Embryonic facial prominence (tissue), 1 donor: ENCODE measurements at regions not wholly inside any gene's neighbourhood (a gene's known extent, or its start where the extent isn't known, plus 50 kb on each side); places are given as distances from the start of the nearest gene placed in this dataset.

Source experiments
- DNase-seq: peaks from one replicate; pipeline ENCODE4 v3.0.0-alpha.2; 2016; ENCODE audit errors: extremely low spot score

DNA sequence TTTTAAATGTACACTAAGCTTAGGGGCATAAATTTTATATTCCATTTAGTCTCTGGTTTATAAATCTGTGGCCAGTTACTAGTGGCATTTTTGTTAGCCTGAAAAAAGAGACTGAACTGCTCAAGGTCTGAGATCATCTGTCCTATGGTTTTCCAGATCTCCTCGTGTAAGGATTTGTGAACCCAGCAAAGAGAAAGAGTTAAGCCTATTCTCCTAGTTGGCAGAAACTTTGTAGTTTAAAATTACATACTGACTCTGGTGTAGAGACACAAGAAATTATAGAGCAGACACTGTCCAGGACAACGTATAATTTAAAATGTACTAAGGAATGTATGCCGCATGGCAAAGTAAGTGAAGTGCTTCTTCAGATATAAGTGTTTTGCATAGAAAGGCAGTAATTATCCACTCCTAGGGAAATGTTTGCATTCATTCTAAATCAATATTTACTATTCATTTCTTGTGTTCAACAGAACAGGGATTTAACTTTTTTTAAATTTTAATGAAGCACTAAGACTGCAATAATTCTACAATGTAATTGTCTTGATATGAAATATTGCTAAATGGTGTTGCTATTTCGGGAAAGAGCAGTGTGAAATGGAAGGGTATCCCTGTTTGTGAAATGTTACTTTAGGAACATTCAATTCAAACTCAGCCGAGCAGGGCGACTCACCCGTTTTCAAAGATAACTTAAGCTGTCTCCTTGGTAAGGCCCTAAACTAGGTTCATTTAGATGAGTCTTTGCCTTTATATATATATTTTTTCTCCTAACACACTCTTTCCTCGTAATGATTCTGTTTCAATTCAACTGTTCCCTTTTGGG is 508.4 kb upstream of the ZEB2 start:
- no peak for DNase-seq

DNA sequence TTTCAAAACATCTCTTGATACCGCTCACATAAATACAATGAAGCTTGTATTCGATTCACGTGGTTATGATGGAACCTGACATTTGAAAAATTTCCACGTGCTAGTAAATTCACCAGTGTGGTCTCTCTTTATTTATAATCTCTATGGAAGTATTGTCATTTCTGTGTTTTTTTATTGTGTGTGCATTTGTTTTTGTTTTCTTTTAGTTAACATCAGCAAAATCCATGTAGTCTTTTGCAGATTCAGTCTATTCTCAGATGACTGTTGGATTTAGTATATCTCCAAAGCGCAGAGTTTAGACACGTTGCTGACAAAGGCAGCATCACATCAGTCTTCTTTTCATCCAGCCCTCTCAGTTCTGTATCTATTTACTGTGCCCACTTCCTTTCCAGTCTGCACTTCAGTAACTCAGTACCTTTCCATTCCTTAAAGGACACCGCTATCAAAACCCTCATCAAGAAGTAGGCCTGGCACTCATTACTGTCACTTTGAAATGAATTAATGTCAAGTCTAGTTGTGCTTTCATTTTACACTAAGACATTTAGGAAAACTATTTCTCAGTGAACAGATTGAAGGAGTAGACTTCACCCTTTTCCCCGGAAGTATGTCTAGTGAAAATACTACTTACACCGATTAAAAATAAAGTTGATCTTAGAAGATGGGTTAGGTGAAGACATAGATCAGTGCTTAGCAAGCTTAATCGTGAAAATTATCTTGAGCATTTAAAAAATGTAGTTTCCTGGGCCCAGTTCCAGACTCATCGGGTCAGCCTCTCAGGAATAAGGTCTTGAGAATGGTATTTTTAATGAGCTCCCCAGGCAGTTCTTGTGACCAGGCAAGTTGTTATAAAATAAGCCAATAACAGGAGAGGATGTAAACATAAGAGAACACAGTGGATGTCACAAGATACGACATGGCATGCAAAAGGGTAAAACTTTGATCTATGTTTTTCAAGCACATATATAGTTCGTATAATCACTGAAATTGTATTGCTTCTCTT is 506.8 kb upstream of the ZEB2 start:
- DNase-seq: no peak

DNA sequence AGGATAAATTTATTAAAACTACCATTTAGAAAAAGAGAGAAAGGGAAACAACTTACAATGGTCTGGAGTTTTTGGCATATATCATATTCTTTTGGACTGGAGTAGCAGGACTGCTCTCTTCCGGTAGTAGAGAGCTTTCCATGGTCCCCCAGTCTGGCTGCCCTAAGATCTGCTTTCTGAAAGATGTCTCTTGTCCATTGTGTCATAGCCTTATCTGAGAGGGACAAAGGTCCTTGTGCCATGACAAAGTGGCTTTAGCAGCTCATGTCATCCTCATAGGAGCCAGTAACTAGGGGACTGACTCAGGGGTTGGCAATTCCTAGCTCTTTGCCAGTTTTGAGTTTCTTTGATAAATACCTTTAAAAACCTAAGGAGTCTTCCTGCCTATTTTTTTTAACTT is 505.5 kb upstream of the ZEB2 start:
- DNase-seq: no peak

DNA sequence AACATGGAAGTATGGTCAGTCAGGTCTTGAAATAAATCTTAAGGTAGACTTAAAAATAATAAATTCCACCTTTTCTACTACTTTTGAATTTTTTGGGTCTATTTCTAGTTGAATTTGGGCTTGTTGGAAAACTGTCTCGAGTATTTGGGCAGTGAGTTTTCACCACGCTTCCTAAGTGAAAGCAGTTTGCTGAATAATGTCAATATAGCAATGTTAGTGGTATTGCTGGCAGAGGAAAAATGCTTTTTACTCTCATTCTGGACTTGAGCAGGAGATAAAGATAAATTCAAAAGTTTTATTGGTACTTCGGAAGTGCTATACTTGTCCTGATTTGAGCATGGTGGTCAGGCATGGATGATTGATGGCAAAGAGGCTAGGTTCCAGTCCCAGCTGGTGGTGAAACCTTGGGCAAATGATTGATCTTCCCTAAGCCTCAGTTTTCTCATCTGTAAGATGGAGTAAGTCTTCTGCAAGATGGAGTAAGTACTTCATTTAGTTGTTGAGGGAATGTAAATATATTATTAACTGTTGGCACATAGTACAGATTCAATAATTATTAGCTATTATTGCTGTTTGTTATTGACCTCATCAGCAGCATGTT is 503.5 kb upstream of the ZEB2 start:
- no peak for DNase-seq

DNA sequence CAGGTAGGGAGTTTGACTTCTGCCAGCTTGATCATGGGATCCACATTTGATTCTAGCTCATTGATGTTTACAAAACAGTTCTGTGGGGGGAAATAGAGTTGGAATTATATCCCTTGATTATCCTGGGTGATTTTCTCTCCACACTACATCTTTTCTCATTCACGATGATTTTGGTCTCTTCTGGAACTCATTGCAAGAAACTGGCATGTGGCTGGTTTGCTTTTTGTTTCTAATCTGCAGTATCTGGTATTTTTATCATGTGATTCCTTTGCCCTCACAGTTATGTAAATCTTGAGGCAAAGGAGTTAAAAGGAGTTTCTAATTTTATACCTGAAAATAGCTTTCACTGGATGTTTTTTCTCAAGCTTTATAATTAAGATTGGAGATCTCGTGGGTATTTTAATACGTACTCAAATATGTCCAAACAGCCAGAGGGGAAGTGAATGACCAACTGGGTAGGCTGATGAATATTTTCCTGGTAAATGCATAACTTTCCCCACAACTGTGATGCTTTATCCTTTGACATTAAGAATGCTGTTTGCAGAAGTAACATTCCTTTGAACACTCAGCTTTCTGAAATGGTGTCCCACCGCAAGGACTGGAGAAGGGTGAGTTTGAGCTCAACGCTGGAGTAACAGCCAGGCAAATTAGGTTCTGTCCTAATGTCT is 502.9 kb upstream of the ZEB2 start:
- DNase-seq: no peak

DNA sequence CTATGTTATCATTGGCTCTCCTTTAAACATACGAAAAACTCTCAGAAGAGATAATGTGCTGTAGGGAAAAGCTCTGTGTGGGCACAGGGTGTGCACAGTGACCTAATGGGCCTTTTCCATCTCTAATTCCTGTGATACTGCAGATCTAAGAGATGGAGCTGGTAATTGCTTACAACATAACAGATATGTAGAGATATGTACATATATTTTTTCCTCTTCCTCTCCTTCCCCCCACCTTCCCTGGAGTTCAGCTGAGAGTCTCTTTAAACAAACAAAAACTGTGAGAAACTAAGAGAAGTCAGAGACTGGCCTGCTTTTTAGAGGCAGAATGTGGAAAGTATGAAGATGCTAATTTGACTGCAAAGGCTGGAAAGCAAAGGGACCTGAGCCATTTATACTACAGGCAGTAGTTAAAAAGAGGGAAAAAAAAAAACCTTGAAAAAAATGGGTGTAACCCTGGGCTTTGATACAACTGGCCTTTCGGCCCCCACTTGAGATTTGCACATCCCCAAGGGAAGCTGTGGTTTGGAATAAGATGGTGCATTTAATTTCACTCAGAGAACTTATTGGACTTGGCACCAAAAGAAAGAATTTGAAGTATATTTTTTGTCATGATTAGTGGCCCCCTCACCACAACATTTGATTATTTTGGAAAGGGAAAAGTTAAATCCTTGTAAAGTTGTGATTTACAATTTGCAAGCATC is 502.2 kb upstream of the ZEB2 start:
- no peak for DNase-seq

DNA sequence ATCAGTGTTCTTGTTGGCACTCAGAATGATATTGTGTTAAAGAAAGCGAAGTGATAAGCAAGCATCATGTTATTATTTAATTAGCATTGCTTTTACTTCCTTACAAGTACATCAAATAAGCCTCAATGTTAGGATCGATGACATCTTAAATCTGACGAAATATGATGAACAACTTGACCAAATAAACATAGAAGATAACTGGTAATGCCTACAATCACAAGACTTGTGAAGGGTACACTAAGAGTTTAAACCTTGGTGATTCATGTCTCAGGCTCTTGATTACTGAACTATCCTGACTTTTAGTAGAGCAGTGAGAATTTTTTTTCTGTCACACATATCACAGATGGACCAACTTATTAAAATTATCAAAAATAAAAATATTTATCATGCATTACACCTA is 500.8 kb upstream of the ZEB2 start:
- DNase-seq: no peak

DNA sequence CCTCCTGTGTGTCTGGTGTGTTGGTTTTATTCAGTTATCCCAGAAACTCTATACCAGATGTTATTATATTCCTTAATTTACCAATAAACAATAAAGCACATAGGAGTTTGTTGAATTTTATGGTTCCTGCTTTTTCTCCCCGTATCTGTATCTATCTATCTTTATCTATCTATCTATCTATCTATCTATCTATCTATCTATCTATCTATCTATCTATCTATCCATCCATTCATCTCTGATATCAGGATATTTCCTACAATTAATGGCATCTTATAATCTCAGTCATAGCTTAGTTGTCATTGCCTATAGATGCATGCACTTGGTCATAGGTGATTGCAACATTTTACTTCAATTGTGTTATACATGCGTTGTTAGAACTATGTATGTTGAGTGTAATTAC is 500.2 kb upstream of the ZEB2 start:
- no peak for DNase-seq

DNA sequence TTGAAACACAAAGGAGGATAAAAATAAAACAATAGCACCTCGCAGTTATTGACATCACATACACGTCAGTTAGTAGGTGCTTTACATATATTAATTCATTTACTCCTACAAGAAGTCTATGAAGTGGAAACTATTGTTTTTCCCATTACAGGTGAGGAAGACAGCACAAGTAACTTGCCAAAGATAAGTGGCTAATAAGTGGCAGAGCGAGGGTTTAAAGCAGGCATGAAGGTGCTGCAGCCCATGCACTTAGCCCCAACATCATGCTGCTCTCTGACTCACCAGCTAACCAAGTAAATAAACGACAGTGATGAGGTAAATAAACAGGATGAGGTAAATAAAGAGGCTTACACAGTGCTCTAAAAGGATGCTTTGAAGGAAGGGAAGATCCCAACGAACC is 498.6 kb upstream of the ZEB2 start:
- no peak for DNase-seq

DNA sequence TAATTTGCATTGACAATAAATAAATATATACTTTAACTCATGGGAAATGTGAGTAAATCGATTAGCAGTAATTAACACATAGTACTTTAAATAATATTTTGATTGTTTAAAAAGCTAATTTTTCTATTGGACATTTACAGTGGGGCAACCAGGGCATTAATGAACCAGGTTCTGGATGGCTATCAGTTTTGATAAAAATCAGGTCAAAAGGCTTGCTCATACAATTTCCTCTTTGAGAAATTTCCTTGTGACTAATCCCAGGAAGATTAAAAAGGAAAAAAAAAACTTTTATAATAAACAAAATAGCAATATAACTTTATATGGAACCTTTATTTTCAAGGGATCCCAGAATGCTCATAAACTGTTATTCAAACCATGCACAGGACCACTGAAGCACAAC is 497.2 kb upstream of the ZEB2 start:
- no peak for DNase-seq

DNA sequence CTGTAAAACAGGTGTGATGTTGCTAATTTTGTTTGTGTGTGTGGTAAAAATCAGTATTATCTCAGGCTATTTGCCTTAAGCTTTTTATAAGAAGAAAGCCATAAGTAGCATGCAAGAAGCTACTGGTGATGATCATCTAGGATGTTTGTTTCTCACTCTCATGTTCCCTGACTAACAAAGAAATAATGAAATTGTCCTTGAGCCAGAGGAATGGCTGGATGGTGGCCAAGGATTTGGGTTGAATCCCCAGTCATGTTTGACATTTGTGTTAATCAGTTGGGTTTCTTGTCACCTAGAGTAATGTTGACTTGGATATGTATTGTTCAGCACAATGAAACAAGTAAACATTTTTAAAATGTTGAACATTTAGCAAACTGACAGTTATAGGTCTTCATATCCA is 496.8 kb upstream of the ZEB2 start:
- no peak for DNase-seq

DNA sequence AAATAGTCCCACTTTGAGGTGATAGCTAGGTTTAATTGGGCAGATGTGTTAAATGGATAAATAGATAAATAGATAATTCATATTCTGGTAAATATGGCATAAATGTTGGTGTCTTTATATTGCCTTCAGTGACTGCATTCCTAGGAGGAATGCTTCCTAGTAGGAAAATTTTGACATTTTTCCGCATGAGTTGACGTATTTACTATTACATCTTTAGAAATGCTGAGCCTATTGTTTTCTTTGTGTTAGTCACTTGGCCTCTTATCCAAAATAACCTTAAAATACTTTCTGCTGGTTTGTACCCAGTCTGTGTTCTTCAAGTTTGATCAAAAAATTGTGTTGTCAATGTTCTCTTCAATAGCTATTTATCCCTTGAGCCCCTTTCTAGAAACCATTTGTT is 495.6 kb upstream of the ZEB2 start:
- DNase-seq: no peak

DNA sequence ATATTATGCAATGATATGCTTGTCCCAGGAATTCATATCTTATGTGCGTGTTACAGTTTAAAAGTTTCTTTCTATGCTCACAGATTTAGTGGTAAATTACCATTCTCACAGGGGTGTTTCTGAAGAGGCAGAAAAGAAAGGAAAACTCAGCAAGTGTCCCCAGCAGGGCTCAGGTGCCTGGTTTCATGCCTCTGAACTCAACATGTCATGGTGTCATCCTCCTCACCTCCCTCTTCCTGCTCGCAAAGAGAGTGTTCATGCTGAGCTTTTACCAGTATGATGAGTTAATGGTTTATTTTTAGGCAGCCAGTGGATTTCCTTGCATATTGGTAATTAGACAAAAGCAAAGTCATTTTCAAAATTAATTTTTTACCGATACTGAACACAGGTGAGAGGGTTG is 492.9 kb upstream of the ZEB2 start:
- DNase-seq: no peak

DNA sequence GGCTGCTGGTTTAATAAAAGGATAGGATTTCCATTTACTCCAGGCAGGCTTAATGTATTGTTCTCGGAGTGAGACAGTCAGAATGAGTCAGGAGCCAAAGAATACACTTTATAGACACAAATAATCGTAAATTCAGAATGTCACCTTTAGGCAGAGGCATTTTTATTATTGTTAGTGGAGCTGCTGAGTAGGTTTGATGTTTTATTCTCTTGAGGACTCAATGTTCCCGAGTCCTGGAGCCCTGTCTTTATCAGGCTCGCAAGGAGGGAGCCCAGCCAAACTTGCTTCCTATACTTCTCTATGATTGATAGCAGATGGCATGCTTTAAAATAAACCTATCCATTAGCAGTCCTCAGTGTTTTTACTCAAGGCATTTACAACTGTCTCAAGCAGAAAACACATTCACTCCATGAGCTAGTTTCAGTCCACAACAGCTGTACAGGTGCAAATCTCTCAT is 492.3 kb upstream of the ZEB2 start:
- no peak for DNase-seq

DNA sequence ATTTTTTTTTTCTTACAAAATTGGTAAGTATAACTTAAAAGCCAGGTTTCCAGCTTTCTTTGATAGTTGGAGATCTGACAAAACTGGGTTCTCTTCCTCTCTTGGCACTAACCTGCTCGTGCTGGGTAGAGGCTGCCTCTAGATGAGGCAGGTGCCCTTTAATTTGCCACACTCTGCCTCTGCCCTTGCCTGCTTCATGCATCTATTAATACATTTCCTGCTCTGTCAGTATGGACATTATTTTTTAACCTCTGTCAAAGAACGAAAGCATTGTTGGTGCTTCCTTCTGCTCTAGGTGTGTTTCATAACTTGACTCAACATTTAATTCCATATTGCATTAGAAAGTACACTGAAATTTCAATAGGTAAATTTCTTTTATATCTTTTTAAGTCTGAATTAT is 490.7 kb upstream of the ZEB2 start:
- no peak for DNase-seq

DNA sequence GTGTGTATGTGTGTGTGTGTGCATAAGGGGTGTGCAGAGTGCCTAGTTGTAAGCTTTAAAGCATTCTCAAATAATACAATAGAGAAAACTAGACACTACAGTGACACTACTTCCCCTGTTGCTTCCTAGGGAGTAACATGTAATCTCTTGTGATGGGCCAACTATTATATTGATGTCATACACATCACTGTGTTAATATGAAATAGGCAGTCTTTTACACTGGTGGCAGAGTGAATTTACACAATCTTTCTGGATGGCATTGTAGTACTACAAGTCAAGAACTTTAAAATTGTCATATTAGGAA is 488.0 kb upstream of the ZEB2 start:
- no peak for DNase-seq

DNA sequence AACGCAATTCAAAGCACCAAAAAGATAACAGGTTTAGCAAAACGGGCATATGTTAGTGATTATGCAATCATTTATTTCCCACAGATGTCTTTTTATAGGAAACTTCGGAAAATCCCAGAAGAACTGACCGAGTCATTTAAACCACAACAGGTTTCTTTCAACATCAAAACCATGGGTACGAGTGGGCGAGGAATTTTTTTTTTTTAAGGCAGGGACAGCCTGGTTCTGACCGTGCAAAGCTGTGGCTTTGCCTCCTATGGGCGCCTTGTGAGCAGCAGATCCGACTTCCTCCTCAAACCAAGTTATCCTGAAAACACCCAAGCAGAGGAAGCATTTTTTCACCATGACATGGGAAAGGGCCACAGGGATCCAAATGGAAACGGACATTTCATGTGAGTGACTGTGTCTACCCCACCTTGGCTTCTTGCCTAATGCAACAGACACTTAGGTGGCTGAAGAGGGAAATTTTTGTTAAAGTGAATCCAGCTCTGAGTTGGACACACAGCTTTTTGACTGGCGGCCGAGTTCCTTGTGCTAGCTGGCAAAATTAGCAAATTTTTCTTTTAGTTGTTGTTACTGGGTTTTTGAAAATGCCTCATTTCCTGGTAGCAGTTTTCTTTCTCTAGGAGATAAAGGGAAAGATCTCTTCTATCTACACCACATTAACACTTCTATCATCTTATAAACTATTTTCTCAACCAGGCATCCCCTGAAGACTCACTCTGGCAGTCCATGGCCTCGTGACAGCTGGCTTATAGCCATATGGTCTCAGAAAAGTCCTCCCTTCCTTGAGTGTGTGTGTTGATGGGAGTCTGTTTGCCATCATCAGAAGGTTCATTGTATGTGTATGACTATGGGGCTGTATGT is 487.4 kb upstream of the ZEB2 start:
- DNase-seq: no peak

DNA sequence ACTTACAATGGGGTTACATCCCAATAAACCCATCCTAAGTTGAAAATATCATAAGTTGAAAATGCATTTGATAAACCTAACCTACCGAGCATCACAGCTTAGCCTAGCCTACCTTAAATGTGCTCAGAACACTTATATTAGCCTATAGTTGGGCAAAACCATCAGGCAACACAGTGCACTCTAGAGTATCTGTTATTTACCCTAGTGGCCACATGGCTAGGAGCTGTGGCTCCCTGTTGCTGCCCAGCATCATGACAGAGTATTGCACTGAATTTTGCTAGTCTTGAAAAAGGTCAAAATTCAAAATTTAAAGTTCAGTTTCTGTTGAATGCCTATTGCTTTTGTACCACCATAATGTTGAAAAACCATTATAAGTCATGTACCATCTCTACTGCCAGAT is 482.7 kb upstream of the ZEB2 start:
- no peak for DNase-seq

DNA sequence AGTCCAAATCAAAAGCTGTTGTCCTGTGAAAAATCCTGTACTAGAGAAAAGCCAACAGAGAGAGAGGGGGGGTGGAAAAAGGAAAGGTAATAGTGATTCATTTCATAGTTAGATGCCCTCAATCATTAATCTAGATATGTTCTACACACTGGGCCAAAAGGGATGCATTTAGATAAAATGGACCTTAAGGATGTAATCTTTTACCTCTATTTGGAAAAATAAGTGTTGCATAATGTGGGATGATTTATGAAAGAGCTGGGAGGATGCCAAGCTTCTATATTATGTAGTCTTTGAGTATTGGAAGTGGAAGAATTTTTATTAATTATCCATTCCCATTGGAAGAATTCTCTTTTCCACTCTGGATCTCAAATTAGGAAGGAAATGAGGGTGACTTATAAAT is 480.5 kb upstream of the ZEB2 start:
- DNase-seq: no peak

DNA sequence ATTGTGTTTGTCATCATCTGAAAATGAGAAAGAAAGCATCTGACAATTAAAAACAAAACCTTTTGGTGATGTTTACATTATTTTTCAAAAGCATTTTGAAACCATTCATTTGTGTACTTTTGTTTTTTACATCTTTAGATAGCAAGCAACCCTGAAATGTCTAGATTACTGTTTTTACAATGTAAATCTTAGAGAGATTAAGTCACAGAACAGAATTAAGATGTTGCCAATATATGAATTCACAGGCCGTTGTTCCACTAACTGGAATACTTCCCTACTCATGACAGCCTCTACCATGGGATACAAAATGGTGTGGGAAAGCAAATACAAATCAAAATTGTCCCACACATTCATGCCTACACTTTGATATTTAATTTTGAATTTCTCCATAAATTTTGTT is 480.0 kb upstream of the ZEB2 start:
- DNase-seq: no peak
